Stimulated activated CD4-positive, alpha-beta T cell treated with anti-CD3 and anti-CD28 coated beads, Interleukin-1b, Interleukin-23, amount 100 ng/mL, for 48 hours (primary cell): ENCODE measurements at regions not wholly inside any gene's neighbourhood (a gene's known extent, or its start where the extent isn't known, plus 50 kb on each side); places are given as distances from the start of the nearest gene placed in this dataset.

Experiments used
- DNase-seq: peaks from one replicate; pipeline ENCODE4 v3.0.0-alpha.2; 2020

GRCh38 chr12:40559865-40560264 lies 132.4 kb upstream of the CNTN1 start:
- no peak for DNase-seq

GRCh38 chr12:40560848-40561247 lies 131.4 kb upstream of the CNTN1 start:
- no peak for DNase-seq

- no peak for DNase-seq
Measured at GRCh38 chr12:40561395-40561966, 130.8 kb upstream of the CNTN1 start.

GRCh38 chr12:40565029-40565633 lies 127.1 kb upstream of the CNTN1 start:
- no peak for DNase-seq

GRCh38 chr12:40566271-40566670 lies 126.0 kb upstream of the CNTN1 start:
- no peak for DNase-seq

GRCh38 chr12:40569626-40570179 lies 122.5 kb upstream of the CNTN1 start:
- DNase-seq, result no peak

GRCh38 chr12:40573024-40573423 lies 119.2 kb upstream of the CNTN1 start:
- DNase-seq, result no peak

GRCh38 chr12:40575987-40576386 lies 116.3 kb upstream of the CNTN1 start:
- no peak for DNase-seq

- no peak for DNase-seq
Measured at GRCh38 chr12:40577834-40578233, 114.4 kb upstream of the CNTN1 start.

GRCh38 chr12:40579687-40580086 lies 112.6 kb upstream of the CNTN1 start:
- DNase-seq, result no peak

- DNase-seq, result no peak
Measured at GRCh38 chr12:40580346-40580745, 111.9 kb upstream of the CNTN1 start.

GRCh38 chr12:40581889-40582288 lies 110.3 kb upstream of the CNTN1 start:
- no peak for DNase-seq

- DNase-seq, result no peak
Measured at GRCh38 chr12:40583743-40584142, 108.5 kb upstream of the CNTN1 start.

GRCh38 chr12:40584763-40585162 lies 107.5 kb upstream of the CNTN1 start:
- no peak for DNase-seq

- no peak for DNase-seq
Measured at GRCh38 chr12:40586823-40587222, 105.4 kb upstream of the CNTN1 start.

- no peak for DNase-seq
Measured at GRCh38 chr12:40587421-40587820, 104.8 kb upstream of the CNTN1 start.

- no peak for DNase-seq
Measured at GRCh38 chr12:40587970-40588369, 104.3 kb upstream of the CNTN1 start.

GRCh38 chr12:40597133-40597532 lies 95.1 kb upstream of the CNTN1 start:
- no peak for DNase-seq

GRCh38 chr12:40598073-40598472 lies 94.2 kb upstream of the CNTN1 start:
- DNase-seq, result no peak

- DNase-seq, result no peak
Measured at GRCh38 chr12:40602562-40602961, 89.7 kb upstream of the CNTN1 start.

- no peak for DNase-seq
Measured at GRCh38 chr12:40614923-40615322, 77.3 kb upstream of the CNTN1 start.

GRCh38 chr12:40615590-40615989 lies 76.6 kb upstream of the CNTN1 start:
- DNase-seq, result no peak

GRCh38 chr12:40616383-40616915 lies 75.8 kb upstream of the CNTN1 start:
- DNase-seq, result no peak

- DNase-seq, result no peak
Measured at GRCh38 chr12:40618636-40619035, 73.6 kb upstream of the CNTN1 start.

GRCh38 chr12:40620564-40621019 lies 71.6 kb upstream of the CNTN1 start:
- no peak for DNase-seq
